Endothelial cell of umbilical vein (primary cell): ENCODE measurements at regions not wholly inside any gene's neighbourhood (a gene's known extent, or its start where the extent isn't known, plus 50 kb on each side); places are given as distances from the start of the nearest gene placed in this dataset.

Experiments
- BruUV-seq: library from RNA; stranded (reverse); fragments of 400-500 nt; replicated peaks from 2 replicates; lab custom pipeline; 2021; lab: Mats Ljungman, UMichigan
- CTCF ChIA-PET: fragments of 300-600, 350-600 bp; sonication (Branson Sonifier 250); formaldehyde crosslinking; loops from one replicate; lab custom pipeline; 2021; ENCODE audit warnings: antibody characterized with exemption, inconsistent platforms; lab: Charles Lee
- POLR2A ChIA-PET: fragments of 300-600, 350-600 bp; sonication (Branson Sonifier 250); formaldehyde crosslinking; loops from one replicate; lab custom pipeline; 2021; ENCODE audit warnings: antibody characterized with exemption, inconsistent platforms; lab: Charles Lee
- DNase-seq: peaks from one replicate; pipeline ENCODE4 v3.0.0-alpha.2; 2011; ENCODE audit warnings: low read depth, low spot score
- FAIRE-seq: peaks from 2 replicates; lab custom pipeline; 2011; peaks lifted over from hg19 to GRCh38; lab: Jason Lieb, UNC
- H2AFZ ChIP-seq: 2 replicates; pipeline ENCODE4 v1.6.0; 2012; ENCODE audit warnings: low read depth, low read length, control low read depth, inconsistent platforms
- H3K27ac ChIP-seq: 2 replicates; pipeline ENCODE4 v1.5.1; 2011; ENCODE audit warnings: low read depth, mild to moderate bottlenecking, control low read depth, low read length, moderate library complexity; ENCODE audit not compliant: insufficient read depth
- H3K27me3 ChIP-seq, 2 experiments: 2 replicates each; pipeline versions ENCODE4 v1.6.0 to v1.6.1; 2011; ENCODE audit warnings: low read length in 2 of 2, mixed read lengths in 1 of 2; ENCODE audit not compliant: control insufficient read depth in 2 of 2, insufficient read depth in 2 of 2
- H3K36me3 ChIP-seq, 2 experiments: 2 replicates in 1 of 2; 3 replicates in 1 of 2; pipeline ENCODE4 v1.5.1; 2011; ENCODE audit warnings: low read length in 2 of 2, mild to moderate bottlenecking in 1 of 2, moderate library complexity in 1 of 2; ENCODE audit not compliant: control insufficient read depth in 2 of 2, insufficient read depth in 2 of 2; ENCODE audit errors: extremely low read depth in 1 of 2
- H3K4me1 ChIP-seq: 3 replicates; pipeline ENCODE4 v1.5.1; 2011; ENCODE audit warnings: mild to moderate bottlenecking, low read length; ENCODE audit not compliant: control insufficient read depth, insufficient read depth; ENCODE audit errors: extremely low read depth
- H3K4me2 ChIP-seq: 2 replicates; pipeline ENCODE4 v1.6.1; 2011; ENCODE audit warnings: low read length, control low read depth, mixed read lengths; ENCODE audit not compliant: insufficient read depth
- H3K4me3 ChIP-seq, 3 experiments: fragments of 200-600 bp in 1 of 3; sonication (generic), shearing (Covaris generic) in 1 of 3; replicated peaks in 1 of 3; 2 replicates each; pipeline ENCODE4 v1.5.1; 2011 to 2016; ENCODE audit warnings: control low read depth in 3 of 3, low read length in 3 of 3, mild to moderate bottlenecking in 2 of 3, inconsistent platforms in 1 of 3, low read depth in 1 of 3, moderate library complexity in 1 of 3; ENCODE audit not compliant: insufficient read depth in 1 of 3
- H3K79me2 ChIP-seq: 2 replicates; pipeline ENCODE4 v1.6.0; 2012; ENCODE audit warnings: low read length, inconsistent platforms; ENCODE audit not compliant: control insufficient read depth, insufficient read depth
- H3K9ac ChIP-seq: replicated peaks from 2 replicates; pipeline ENCODE3; 2011; ENCODE audit warnings: low read length, control low read depth; ENCODE audit not compliant: insufficient read depth; ENCODE audit errors: extremely low read depth
- H3K9me1 ChIP-seq: replicated peaks from 3 replicates; pipeline ENCODE4 v1.6.0; 2011; ENCODE audit warnings: mild to moderate bottlenecking, low read length; ENCODE audit not compliant: control insufficient read depth, insufficient read depth; ENCODE audit errors: extremely low read depth
- H3K9me3 ChIP-seq: replicated peaks from 2 replicates; pipeline ENCODE4 v1.5.1; 2012; ENCODE audit warnings: low read length, inconsistent platforms; ENCODE audit not compliant: control insufficient read depth, insufficient read depth
- H4K20me1 ChIP-seq: replicated peaks from 2 replicates; pipeline ENCODE3; 2011; ENCODE audit warnings: mild to moderate bottlenecking, low read length; ENCODE audit not compliant: control insufficient read depth, insufficient read depth; ENCODE audit errors: extremely low read depth
- EZH2 ChIP-seq: IDR thresholded peaks from 2 replicates; pipeline ENCODE4 v1.6.1; 2012; ENCODE audit warnings: borderline replicate concordance, low read depth, mild to moderate bottlenecking, moderate library complexity, low read length, inconsistent platforms; ENCODE audit not compliant: severe bottlenecking
- FOS ChIP-seq: IDR thresholded peaks from 2 replicates; pipeline ENCODE4 v1.6.1; 2011; ENCODE audit warnings: mild to moderate bottlenecking, low read length, moderate library complexity, borderline replicate concordance; ENCODE audit not compliant: insufficient read depth
- GATA2 ChIP-seq: IDR thresholded peaks from 2 replicates; pipeline ENCODE4 v1.7.0; 2011; ENCODE audit warnings: low read depth, mild to moderate bottlenecking, moderate library complexity, mixed read lengths, low read length; ENCODE audit not compliant: insufficient read length, insufficient read depth
- JUN ChIP-seq: IDR thresholded peaks from 2 replicates; pipeline ENCODE4 v1.6.1; 2011; ENCODE audit warnings: borderline replicate concordance, low read depth; ENCODE audit not compliant: insufficient read length, insufficient read depth
- MYC ChIP-seq: IDR thresholded peaks from one replicate; pipeline ENCODE4 v1.6.1; 2011; ENCODE audit warnings: mild to moderate bottlenecking, low read depth, low read length
- POLR2A ChIP-seq: IDR thresholded peaks from 2 replicates; pipeline ENCODE4 v1.6.1; 2012; ENCODE audit warnings: low read depth, mild to moderate bottlenecking, control low read depth, low read length
- POLR2AphosphoS5 ChIP-seq: IDR thresholded peaks from 2 replicates; pipeline ENCODE4 v1.6.1; 2012; ENCODE audit warnings: low read depth, mild to moderate bottlenecking, control low read depth, low read length, moderate library complexity; ENCODE audit not compliant: insufficient read depth
- dilution Hi-C: fragments of 300-500 bp; cut with MboI; formaldehyde crosslinking; loops from one replicate; pipeline ENCODE4 v1.15.0; 2019; ENCODE audit warnings: low sequenced_read_pairs; ENCODE audit not compliant: extremely low pct_ligation_motif_present
- intact Hi-C: fragments of 100-400 bp; cut with micrococcal nuclease; formaldehyde crosslinking; loops from one replicate; pipeline ENCODE4 v1.10.0; 2022
- TF ChIP-seq, protein P1 (sequence below): IDR thresholded peaks from 2 replicates; pipeline ENCODE4 v1.6.1; 2011; ENCODE audit not compliant: insufficient read depth, insufficient read length
- TF ChIP-seq, protein P2 (sequence below), 2 donors: IDR thresholded peaks; 1 replicate in 1 of 2; 2 replicates in 1 of 2; pipeline ENCODE4 v1.5.1; 2011; ENCODE audit warnings: low read length in 2 of 2, mild to moderate bottlenecking in 2 of 2, moderate library complexity in 2 of 2, control low read depth in 1 of 2, inconsistent platforms in 1 of 2, low read depth in 1 of 2; ENCODE audit not compliant: insufficient read depth in 1 of 2; ENCODE audit errors: extremely low read depth in 1 of 2

DNA sequence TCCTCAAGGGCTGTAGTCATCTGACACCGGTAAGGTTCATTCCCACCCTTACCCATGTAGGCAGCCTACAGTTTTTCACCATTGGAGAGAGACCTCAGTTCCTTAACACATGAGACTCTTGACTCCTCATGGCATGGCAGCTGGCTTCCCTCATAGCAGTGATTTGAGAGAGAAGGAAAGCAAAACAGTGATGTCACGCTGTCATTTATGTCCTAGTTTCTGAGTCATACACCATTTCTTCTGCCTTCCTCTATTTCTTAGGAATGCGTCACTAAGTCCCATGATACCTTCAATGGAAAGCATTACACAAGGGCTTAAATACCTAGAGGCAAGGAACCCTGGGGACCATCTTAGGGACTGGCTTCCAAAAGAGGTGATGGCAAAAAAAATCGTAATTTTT is 226.1 kb downstream of the SPCS3 start:
- no peaks in the 10 kb centered on the region for H4K20me1 ChIP-seq

More for the DNA sequence above, 226.1 kb downstream of the SPCS3 start:
- H2AFZ ChIP-seq: no peak overlapping the region
- no peaks in the 10 kb centered on the region for H3K9me1 ChIP-seq
- TF ChIP-seq GATA2 (no peak), MYC (no peak), JUN (no peak), FOS (no peak), POLR2AphosphoS5 (no peak), POLR2A (no peak), EZH2 (no peak)
- TF ChIP-seq, protein P1, sequence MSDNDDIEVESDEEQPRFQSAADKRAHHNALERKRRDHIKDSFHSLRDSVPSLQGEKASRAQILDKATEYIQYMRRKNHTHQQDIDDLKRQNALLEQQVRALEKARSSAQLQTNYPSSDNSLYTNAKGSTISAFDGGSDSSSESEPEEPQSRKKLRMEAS: no peak
- TF ChIP-seq, protein P2, sequence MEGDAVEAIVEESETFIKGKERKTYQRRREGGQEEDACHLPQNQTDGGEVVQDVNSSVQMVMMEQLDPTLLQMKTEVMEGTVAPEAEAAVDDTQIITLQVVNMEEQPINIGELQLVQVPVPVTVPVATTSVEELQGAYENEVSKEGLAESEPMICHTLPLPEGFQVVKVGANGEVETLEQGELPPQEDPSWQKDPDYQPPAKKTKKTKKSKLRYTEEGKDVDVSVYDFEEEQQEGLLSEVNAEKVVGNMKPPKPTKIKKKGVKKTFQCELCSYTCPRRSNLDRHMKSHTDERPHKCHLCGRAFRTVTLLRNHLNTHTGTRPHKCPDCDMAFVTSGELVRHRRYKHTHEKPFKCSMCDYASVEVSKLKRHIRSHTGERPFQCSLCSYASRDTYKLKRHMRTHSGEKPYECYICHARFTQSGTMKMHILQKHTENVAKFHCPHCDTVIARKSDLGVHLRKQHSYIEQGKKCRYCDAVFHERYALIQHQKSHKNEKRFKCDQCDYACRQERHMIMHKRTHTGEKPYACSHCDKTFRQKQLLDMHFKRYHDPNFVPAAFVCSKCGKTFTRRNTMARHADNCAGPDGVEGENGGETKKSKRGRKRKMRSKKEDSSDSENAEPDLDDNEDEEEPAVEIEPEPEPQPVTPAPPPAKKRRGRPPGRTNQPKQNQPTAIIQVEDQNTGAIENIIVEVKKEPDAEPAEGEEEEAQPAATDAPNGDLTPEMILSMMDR (IDR thresholded peaks at IDR 0.05; ENCODE audit: extremely low read depth in 1 of 2, insufficient read depth in 1 of 2, low read depth in 1 of 2, low read length in 2 of 2): no peak
- H3K79me2 ChIP-seq: no peaks in the 10 kb centered on the region
- no peaks in the 10 kb centered on the region for H3K9me3 ChIP-seq
- no peak overlapping the region for H3K4me2 ChIP-seq
- H3K27me3 ChIP-seq: peaks cover 3 to 5% of the 10 kb centered on the region in 2 experiments
- dilution Hi-C loops (no loop called here), intact Hi-C loops (no loop called here)
- no peak overlapping the region for H3K9ac ChIP-seq
- H3K36me3 ChIP-seq: no peaks in the 10 kb centered on the region
- ChIA-PET POLR2A (no interaction called here), CTCF (interaction anchor here (1.3 to 1.7 kb wide), 2 partner anchors 13 to 501 kb away, joined by 4 to 5 read pairs; no protein-coding TSS in a partner anchor)
- no peak for FAIRE-seq
- no peak for DNase-seq
- H3K4me3 ChIP-seq: no peak overlapping the region
- no peak overlapping the region for H3K27ac ChIP-seq
- H3K4me1 ChIP-seq: no peaks in the 10 kb centered on the region
- no TSS peak for BruUV-seq
